ENCODE measurements at regions not wholly inside any gene's neighbourhood (a gene's known extent, or its start where the extent isn't known, plus 50 kb on each side); places are given as distances from the start of the nearest gene placed in this dataset.

GRCh38 chr21:28654406-28654805, 338.3 kb downstream of the LTN1 start:
- no peak for TF ChIP-seq POLR2A (IDR thresholded peaks at IDR 0.05)
- TF ChIP-seq EP300 (IDR thresholded peaks at IDR 0.05): no peak
- TF ChIP-seq CTCF (IDR thresholded peaks at IDR 0.05): no peak

All from suprapubic skin (tissue), 3 donors.